Activated CD4-positive, alpha-beta T cell treated with anti-CD3 and anti-CD28 coated beads, Interleukin-2, amount 50 U/mL, for 48 hours (primary cell): ENCODE measurements at regions not wholly inside any gene's neighbourhood (a gene's known extent, or its start where the extent isn't known, plus 50 kb on each side); places are given as distances from the start of the nearest gene placed in this dataset.

ENCODE experiments used
- DNase-seq, 2 experiments: peaks; one replicate each; pipeline ENCODE4 v3.0.0-alpha.2; 2020

DNA sequence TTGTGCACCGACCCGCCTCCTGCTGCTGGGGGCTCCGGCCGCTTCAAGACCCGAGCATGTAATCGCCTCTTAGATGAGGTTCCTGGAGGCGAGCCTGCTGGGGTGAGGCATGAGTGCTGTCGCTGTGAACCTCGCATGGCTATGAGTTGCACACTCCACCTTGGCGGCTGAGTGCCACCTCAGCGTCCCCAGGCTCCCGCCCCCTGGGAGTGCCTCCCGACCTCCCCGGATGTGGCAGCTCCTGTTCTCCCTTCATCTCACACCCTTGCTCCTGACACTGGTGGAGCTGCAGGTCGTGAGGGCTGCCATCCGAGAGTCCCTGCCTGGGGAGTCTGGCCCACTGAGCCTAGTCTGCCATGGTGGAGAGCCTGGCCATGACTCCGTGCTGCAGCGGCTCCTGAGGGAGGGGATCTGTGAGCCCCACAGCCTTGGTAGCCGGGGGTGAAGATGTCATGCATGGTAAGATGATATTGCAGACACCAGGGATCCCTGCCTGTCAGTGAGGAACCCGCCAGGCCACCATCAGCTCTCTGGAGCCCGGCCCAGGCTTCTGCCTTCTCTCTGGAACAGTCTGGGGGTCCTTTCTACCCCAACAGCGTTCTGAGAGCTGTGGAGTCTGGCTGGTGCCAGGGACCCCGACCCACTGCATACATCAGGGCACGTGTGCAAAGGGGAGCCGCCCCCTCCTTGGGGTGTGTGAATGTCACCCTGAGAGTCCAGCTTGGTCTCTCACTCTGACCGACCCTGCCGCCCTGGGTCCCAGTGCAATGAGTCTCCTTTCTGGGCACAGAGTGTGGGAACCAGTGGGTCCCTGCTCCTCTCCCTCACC lies 61.6 kb upstream of the HS6ST1 start:
- no peak for DNase-seq

DNA sequence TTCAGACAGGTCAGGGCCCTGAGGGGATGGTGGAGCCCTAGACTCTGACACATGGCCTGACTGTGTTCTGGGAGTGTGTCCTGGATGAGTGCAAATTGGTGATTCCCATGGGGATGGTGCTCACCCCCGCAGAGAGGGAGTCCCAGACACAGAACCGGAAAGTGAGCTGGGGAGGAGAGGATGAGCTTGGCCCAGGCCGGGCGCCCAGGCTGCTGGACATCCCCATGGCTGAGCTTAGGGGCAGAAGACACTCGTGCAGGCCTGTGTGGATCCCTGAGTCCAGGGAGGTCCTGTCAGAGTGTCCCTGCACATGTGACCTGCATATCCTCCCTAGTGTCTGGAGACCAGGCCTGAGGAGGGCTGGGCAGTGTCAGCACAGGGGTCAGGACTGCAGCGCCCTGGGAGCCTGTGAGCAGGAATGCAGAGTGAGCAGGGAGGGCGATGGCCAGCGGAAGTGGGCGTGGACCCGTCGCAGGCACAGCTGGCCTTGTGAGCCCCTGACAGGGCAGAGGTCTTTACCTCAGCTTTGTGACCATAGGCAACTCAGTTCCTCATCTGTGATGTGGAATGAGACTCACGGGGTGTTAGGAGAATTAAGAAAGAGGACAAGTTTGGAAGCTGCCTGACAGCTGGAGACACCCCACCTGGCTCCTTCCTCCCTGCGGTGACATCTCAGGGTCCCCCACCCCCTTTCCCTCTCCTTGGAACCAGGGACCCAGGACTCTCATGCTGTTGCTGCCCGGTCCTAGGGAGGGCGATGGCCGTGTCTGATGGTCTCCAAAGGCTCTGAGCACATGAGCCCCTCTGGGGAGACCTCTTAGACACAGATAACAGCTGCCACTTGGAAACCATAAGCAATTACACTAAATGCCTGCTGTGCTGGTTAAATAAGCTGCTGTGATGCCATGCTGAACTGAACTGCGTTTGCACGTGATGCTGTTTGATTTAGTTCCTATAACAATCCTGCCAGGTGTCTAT lies 62.6 kb upstream of the HS6ST1 start:
- DNase-seq, result no peak

DNA sequence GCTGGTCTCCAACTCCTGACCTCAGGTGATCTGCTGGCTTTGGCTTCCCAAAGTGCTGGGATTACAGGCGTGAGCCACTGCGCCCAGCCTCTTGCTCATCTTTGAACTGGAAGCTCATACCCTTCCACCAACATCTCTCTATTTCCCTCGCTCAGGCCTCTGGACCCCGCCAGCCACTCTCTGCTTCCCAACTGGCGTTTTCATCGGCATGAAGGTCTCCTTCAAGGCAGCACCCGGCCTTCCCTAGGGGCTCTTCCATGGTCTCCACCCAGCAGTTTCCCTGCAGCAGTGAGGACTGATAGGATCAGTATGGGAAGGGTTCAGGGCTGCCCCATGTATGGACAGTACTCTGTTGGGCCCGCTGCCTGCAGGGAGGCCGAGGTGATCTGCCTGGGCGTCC lies 65.8 kb upstream of the HS6ST1 start:
- DNase-seq, result no peak

DNA sequence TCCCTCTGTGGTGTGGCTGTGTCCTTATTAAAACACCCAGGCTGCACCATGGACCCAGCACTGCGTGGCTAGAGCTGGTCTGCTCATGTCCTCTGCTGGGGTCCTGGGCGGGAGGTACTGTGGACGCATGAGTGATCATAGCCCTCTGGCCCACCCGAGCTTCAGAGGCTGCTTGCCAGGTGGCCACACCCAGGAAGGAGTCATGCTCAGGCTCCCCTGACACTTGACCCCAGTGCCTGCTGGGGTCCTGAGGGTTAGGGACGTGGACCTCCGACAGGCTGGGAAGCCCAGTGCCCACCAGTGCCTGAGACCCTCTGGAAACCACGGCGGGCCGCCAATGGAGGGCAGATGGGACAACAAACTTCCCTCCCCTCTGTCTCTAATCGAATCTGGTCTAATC lies 66.3 kb upstream of the HS6ST1 start:
- DNase-seq, result no peak

DNA sequence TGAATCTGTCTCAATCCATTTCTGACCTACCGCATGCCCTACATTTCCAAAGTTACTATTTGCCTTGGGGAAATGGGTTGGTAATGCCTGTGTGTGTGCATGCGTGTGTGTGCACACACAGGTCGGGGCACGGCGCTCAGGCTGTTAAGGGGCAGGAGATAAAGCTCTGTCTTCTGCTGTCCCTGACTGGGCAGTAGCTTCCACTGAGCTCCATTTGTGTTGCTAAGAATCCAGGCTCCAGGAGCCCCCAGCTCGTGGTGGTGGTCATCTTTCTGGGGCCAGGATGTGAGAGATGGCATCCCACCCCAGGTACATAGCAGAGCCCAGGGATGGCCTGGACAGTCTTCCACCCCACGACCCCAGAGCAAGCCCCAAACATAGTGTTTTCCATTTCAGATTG lies 66.7 kb upstream of the HS6ST1 start:
- DNase-seq, result no peak

DNA sequence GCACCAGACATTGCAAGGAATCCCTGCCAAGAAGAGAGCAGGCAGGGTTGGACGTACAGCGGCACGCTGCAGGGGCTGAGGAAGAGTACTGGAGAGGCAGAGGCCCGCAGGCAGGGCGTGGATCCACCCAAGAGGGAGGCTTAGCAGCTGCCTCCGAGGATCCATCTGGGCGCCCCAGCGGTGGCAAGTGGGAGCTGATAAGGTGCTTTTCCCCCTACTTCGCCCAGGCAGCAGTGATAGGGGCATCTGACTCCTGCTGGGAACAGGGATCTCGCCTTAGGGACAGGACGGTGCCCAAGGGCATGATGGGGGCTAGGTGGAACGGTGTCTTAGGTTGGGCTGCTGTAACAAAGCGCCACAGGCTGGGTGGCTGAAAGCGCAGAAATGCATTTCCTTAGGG lies 67.4 kb upstream of the HS6ST1 start:
- no peak for DNase-seq

DNA sequence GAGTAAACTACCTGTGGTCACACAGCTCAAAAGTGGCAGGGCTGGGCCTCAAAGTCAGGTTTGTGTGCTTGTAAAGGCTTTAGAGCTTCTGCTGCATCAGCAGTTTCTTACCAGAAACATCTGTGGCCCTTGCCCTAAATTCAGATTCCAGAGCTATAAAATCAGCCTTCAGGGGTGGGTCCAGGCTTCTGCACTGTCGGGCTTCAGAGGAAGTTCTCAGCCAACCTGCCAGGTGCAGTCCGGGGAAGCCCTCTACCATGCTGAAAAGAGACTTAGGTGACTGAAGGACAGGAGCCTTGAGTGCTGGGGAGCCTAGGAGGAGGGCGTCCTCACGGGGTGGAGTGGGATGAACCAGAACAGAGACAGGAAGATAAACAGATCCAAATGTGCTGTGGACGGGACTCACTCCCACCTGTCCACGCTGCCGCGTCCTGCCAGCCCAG lies 69.9 kb upstream of the HS6ST1 start:
- no peak for DNase-seq

DNA sequence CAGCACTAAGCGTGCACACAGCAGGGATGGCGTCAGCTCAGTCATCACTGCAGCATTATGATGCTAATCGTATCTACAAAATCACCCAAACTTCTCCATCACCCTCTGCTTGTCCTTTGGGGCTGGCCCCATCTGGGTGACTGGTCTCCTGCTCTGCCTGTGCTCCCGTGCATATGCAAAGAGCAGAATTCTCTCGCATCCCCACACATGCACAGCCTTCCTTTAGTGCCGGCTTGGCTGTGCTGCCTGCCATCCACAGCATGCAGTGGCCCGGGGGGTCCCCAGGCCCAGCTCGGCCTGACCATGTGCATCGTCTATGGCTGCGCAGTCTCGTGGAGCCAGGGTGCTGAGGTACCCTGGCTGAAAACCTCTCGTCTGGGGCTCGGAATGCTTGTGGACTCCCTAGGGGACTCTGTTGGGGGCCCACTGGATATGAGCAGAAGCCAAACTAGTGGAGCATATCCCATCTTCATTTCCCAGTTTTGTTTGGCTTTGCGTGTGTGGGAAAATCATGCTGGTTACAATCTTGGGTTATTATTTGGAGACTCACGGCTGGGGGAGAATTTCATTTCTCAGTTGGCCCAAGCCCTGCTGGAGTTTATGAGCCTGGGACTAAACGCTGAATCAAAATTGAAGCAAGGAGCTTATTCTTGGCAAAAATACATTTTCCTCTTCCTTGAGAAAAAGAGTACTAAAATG lies 70.9 kb upstream of the HS6ST1 start:
- DNase-seq, result no peak

DNA sequence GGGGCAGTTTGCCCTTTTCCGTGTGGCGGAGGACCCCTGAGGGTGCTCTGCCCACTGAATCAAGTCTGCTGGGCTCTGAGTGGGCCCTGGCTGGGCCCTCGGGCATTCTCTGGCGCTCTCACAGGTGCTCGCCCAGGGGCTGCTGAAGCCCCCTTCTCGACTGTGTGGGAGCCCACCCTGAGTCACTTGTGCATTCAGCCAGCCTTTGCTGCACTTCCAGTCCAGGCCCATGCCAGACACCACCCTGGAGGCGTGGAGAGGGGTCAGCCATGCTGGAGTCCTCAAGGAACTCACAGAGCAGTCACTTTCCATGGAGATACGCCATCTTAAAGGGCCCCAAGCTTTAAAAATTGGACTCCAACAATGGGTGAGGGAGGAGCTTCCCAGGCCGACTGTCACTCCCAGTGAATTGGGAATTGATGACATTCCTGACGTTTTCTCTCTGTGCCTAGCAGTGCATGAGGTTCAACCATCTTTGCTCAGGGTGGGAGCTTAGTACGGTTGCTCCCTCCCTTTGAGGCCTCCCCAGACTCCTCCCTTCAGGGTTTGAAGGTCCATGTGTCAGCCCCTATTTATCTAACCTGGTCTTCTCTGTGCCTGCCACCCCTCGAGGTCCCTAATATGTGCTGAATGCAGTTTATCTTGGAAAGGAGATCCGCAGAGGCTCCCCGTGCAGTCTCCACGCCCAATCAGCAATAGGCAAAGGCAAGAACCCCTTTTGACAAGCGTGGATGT lies 71.8 kb upstream of the HS6ST1 start:
- DNase-seq, result no peak

DNA sequence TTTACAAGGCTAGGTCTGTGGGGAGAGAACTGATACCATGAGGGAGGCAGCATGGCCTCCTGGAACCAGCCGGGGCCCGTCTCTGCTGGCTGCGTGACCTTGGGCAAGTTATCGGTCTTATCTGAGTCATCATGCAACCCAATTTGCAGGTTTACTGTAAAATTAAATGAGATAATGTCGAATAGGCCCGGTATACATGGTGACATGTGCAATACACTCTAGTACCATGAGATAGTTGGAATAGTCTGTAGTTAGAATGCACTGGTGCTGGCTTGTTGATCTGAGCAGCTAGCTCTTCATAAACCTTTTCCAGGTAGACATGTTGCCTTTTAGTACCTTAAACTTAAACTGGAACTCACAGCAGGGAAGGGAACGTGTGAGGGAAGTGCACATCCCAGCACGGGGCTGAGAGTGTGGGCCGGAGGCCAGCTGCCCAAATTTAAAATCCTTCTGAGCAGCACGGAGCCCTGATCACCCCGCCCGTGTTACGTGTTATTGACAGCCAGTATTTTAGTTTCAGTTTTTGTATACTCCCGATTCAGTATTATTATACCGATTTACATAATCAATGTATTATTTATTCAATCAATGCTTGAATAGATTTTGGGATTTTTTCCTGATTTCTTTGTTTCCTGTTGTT lies 72.4 kb upstream of the HS6ST1 start:
- no peak for DNase-seq

DNA sequence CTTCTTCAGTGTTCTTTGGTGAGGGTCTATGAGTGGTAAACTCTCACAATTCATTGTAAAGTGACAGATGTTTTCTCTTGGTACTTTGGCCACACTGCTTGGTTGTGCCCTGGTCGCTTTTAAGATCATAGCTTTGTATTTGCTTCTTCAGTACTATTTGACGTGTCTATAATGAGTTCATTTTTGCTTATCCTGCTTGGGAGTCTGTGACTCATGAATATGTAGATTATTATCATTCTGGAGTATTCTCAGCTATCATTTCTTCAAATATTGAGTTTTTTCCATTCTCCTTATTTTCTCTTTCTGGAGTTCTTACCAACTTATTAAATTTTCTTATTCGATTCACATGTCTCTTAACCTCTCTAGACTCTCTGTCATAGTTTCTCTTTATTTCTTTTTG lies 73.0 kb upstream of the HS6ST1 start:
- DNase-seq, result no peak

DNA sequence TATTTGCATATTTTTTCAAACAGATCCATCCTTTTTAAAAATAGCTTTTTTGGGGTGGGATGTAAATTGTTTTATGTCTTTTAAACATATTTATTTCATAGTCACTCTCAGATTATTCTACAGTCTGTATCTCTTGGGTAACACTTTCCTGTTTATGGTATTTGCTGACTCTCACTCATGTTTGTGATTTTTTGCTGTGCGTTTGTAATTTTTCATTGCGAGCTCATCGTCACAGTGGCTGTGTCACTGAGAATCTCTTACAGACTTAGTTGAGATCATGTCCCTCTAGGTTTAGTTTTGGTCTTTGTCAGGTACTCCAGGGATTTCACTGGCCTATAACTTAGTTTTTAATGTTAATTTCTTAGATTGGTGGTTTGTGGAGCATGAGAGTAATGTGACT lies 73.5 kb upstream of the HS6ST1 start:
- DNase-seq, result no peak

DNA sequence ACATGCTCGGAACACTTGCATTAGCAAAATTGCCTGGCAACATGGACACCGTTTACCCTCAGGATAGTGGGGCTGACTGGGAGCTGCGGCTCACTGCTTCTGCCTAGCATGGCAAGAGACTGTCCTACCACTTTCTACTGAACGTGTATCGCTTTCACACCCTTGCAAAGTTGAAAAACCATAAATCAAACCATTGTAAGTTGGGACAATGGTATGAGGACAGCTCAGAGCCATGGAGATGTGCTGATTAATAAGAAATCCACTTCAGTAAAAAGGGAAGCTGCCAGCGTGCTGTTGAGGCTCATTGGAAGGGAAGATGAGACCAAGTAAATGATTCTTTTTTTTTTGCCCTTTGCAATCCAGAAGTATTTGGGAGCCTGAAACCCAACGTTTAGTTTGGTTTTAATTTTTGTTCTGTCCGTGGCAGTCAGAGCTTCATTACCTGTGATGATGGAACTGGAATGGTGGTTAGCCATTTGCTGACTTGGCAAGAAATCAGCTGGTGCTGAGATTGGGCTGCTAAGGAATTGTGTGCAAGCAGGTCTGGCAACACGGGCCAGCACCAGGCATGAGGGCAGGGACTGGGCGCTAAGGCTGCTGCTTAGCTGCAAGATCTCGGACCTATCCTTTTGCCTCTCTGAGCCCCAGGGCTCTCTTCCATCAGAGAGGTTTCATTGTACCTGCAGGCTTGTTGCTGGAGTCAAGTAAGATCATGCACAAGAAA lies 75.5 kb upstream of the HS6ST1 start:
- DNase-seq, result no peak

DNA sequence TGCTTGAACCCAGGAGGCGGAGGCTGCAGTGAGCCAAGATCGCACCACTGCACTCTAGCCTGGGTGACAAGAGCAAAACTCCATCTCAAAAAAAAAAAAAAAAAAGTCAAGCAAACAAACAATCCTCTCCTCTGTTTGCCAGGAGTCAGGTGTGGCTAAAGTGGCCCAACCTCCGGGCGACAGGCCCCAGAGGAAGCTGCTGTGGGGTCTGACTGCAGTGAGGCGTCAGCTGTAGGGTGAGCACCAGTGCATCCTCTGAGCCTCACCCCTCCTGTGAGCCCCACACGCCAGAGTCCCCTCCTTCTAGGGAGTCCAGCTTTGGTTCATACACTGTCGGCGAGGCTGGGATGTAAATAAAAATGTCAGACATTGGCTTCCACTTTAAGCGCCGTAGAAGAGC lies 76.5 kb upstream of the HS6ST1 start:
- no peak for DNase-seq

DNA sequence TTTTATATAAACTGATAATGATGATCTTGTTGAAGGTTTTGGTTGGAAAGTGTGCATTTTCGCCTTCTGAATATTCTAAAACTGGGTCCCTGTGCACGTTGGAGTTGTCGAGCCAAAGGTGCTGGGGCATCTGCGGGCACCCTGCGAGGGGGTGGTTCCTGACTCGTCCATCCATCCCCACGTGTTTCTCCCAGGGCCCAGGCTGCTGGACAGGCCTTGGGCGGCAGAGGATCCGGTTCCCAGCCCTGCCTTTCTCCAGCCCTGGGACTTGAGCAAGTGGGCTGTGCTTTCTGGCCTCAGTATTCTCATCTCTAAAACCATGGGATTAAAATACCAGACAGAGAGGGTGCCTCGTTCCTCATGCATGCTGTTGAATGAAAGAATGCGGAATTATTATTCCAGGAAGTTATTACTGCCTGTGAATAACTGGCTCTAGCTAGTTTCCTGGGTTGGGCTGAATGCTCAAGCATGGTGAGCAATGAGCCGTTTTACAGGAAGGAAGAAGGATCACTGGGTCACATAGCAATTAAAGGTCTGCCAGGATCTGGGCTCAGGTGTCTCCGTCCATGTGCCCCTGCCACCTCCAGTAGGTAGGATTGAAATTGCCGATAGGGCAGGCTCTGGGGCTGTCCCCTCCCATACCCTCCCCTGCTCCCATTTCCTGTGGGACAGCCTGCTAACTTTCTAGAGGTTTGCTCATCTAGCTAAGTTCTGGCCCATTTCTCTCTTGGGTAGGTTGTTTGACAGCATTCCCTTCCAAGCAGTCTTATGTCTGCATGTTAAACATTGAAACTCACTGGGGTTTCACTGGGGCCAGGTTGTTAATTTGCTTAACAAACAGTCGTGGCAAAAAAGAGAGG lies 77.2 kb upstream of the HS6ST1 start:
- no peak for DNase-seq

DNA sequence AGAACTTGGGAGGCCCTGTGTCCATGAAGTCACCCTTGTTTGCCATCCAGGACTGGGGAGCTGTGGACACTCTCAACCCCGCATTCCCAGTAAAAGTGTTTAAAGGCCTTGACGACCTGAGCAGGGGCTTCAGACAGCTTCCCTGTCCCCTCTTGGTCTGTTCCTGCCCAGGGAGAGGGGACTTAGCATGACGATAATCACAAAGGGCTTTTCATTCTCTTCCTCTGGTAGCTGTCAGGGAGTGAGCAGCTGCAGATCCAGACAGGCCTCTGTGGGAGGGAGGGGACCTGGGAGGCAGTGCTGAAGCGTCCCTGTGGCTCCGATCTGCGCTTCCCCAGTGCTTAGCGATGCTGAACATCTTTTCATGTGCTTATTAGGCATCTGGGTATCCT lies 77.8 kb upstream of the HS6ST1 start:
- DNase-seq, result no peak

DNA sequence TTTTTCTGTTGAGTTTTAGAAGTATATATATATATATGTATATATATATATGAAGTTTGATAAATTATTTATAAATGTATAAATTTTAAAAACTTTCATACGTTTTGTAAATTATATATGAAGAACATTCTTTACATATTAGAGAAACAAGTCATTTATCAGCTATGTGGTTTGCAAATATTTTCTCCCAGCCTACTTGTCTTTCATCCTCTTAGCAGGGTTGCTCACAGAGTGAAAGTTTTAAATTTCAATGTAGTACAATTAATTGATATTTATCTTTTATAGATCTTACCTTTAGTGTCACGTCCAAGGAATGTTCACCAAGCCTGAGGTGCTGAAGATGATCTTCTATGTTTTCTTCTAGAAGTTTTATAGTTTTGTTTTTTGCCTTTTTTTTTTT lies 78.3 kb upstream of the HS6ST1 start:
- DNase-seq, result no peak

DNA sequence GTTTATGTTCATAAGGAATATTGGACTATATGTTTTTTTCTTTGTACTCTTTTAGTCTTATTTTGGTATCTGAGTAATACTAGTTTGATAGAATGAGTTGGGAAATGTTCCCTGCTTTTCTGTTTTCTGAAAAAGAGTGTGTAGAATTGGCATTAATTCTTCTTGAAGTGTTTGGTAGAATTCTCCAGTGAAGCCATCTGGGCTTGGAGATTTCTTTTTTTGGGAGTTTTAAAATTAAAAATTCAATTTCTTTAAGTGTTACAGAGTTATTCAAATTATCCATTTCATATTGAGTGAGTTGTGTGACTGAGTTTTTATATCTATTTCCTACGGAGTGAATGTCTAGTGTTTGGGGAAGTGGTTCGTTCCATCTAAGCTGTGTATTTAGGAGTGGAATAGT lies 80.6 kb upstream of the HS6ST1 start:
- DNase-seq, result no peak

DNA sequence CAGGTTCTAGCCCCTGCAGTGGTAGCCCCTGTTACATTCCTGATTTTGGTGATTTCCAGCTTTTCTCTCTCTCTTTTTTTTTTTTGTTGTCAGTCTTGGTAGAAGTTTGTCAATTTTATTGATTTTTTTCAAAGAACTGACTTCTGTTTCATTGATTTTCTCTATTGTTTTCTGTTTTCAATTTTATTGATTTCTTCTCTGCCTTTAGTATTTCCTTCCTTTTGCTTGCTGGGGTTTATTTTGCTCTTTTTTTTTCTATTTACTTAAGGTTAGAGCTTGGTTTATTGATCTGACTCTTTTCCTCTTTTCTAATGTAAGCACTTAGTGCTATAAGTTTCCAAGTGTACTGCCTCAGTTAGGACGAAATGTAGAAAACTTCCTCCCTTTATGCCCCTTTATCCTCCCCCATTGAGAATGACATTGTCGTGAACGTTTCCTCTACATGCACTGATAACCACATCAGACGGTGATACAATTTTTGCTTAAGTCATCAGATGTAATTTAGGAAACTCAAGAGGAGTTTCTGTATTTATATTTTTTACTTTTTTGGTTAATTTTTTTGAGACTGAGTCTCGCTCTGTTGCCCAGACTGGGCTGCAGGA lies 81.1 kb upstream of the HS6ST1 start:
- no peak for DNase-seq

DNA sequence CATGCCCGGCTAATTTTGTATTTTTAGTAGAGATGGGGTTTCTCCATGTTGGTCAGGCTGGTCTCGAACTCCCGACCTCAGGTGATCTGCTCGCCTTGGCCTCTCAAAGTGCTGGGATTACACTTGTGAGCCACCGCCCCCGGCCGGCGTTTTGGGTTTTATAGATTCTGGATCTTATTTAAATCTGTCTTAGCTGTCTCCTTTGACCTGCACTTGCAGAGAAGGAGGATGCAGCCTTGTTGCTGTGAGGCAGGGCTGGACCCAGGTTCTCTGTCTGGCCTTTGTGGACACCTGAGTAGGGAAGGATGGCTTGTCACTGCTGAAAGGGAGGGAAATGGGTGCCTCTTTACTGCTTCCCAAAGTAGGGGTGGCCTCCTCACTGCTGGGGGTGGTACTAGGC lies 83.0 kb upstream of the HS6ST1 start:
- DNase-seq, result no peak
